HG03575 (cell line): ENCODE measurements at regions not wholly inside any gene's neighbourhood (a gene's known extent, or its start where the extent isn't known, plus 50 kb on each side); places are given as distances from the start of the nearest gene placed in this dataset.
"Not testable (repeated sequence)": the region's sequence is repeated elsewhere in the genome, so short reads cannot be mapped to it uniquely, and the experiment has no call there.

ENCODE experiments used
- ATAC-seq: cut with Tn5 transposase; IDR thresholded peaks from one replicate; pipeline ENCODE4 v1.9.1; 2021; ENCODE audit not compliant: unreplicated experiment, insufficient number of reproducible peaks, low FRiP score; ENCODE audit errors: extremely low read depth

GRCh38 chrX:138908577-138908976 lies 197.1 kb upstream of the FGF13 start:
- no peak for ATAC-seq

GRCh38 chrX:138897621-138898492 lies 186.3 kb upstream of the FGF13 start:
- no peak for ATAC-seq

DNA sequence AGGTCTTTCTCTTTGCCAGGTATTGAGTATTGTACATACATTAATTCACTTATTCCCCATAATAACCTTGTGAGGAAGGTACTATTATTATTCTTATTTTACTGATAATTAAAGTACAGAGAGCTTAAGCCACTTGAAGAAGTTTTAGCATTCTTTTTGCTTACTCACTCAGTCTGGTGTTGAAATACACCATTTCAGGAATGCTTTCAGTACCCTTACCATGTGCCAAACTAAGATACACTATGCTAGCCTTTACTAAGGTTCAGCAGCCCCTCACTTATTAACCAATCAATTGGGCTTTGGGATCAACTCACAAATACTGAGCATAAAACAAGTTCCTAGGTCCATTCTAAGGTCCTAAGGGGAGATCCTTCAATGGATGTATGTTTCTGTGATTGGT lies 179.0 kb upstream of the FGF13 start:
- no peak for ATAC-seq

DNA sequence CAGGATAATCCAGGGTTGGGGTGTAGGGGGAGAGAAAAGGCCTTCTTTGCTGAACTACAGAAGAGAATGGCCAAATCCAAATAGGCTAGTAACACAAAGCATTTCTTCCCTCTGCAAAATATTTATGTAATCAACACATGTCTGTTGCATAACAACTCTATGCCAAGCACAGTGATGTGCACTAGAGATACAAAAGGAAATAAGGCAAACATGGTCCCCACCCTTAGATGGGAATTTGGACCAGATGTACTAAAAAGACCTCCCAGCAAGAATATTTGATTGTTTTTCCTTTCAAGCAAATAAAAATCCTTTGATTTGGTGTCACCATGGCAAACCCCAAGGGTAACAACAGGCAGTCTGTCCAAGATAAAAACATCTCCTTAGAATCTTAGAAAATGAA lies 177.6 kb upstream of the FGF13 start:
- ATAC-seq: no peak

DNA sequence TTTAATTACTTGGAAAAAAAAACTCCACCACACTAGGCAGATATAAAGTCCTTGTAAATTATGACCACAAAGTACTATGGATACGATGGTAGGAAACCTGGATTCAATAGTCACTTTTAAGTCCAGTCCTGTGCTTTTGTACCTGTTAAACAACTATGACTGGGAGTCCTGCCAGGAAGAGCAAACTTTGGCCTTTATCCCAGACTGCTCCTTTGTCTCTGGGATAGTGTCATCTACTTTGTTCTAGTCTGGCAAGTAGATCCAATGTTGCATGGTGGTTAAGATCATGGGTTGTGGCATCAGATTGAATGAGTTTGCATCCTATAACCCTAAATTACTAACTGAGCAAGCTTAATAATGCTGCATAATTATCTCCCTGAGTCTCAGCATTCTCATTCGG lies 175.3 kb upstream of the FGF13 start:
- ATAC-seq: no peak

DNA sequence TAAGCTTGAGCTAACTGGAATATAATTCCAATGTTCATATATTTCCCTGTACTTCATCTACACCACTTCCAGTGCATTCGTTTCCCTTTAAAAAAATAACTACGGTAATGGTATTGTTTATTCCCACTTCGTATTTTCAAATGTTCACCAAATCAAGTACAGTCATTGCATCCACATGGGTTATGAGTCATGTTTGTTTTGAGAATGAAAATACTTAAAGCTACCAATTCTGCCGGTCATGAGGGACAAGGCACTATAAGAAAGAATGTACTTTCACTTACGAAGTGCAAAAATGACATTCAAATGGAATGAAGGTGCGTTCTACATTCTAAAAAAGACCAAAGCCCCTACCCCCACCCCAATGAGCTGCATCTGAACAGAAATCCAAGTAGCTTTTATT lies 174.4 kb upstream of the FGF13 start:
- no peak for ATAC-seq

GRCh38 chrX:138880293-138880692 lies 168.8 kb upstream of the FGF13 start:
- ATAC-seq: not testable (repeated sequence)

- no peak for ATAC-seq
Measured at GRCh38 chrX:138877746-138878145, 166.2 kb upstream of the FGF13 start.

- no peak for ATAC-seq
Measured at GRCh38 chrX:138875472-138875871, 164.0 kb upstream of the FGF13 start.

- no peak for ATAC-seq
Measured at GRCh38 chrX:138874271-138874935, 162.9 kb upstream of the FGF13 start.

GRCh38 chrX:138873640-138874039 lies 162.1 kb upstream of the FGF13 start:
- not testable (repeated sequence) for ATAC-seq

DNA sequence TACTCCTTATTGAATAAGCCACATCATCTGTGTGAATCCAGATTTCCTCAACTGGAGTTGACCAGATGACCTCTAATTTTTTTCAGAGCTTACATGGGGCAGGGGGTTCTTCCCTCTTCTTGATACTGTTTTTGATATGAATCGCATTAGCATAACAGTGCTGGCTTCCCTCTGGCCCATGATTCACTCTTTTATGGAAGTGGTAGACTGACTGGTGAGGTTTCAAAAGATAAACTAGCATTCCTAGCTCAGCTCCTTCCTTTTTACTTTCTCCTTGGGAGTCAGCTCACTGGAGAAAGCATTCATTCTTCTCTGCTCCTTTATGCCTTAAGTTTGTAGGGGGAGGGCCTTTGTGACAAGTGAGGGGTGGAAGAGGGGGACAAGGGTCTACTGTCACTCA lies 161.0 kb upstream of the FGF13 start:
- ATAC-seq: no peak

GRCh38 chrX:138871739-138872138 lies 160.2 kb upstream of the FGF13 start:
- no peak for ATAC-seq

GRCh38 chrX:138866643-138867042 lies 155.1 kb upstream of the FGF13 start:
- ATAC-seq: no peak

- ATAC-seq: no peak
Measured at GRCh38 chrX:138865093-138865649, 153.7 kb upstream of the FGF13 start.

GRCh38 chrX:138859421-138859820 lies 147.9 kb upstream of the FGF13 start:
- ATAC-seq: no peak

DNA sequence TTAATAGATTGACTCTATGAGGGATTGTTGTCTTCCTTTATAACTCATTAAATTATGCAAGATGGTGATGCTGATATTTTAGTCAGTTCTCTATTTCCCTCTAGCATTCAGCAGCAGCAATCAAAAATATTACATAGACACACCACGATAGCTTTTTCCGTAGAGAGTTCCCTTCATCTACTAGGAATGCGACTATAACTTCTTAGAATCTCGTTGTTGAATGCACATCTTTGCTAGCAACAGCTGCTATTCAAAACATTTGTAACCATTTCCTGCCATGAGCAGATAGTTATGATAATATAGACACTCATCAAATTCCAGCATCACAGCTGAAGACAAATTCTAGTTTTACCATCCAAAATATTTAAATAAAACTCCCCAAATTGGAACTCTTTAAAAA lies 147.4 kb upstream of the FGF13 start:
- no peak for ATAC-seq

DNA sequence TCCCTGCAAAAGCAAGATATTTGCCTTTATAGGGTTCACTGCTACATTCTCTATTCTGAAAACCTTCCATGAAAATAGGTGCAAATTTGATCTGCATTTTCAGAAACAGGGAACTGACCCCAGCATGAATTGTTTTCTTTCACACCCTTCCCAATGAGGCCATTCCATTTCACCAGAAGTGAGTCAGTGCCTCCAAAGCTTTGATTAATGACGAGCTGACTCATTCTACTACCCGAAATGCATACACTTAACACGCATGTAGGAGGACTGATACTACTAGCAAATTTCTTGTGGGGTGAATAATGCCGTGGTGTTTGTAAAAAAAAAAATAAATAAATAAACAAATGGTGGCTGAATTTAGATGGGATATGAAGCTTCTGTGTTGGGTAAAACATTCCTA lies 146.9 kb upstream of the FGF13 start:
- ATAC-seq: no peak

GRCh38 chrX:138856881-138857604 lies 145.5 kb upstream of the FGF13 start:
- no peak for ATAC-seq

- ATAC-seq: no peak
Measured at GRCh38 chrX:138853936-138854335, 142.4 kb upstream of the FGF13 start.
